HepG2 (cell line): ENCODE measurements at regions not wholly inside any gene's neighbourhood (a gene's known extent, or its start where the extent isn't known, plus 50 kb on each side); places are given as distances from the start of the nearest gene placed in this dataset.

Experiments
- KIAA2018 ChIP-seq: sonication (generic); formaldehyde crosslinking; IDR thresholded peaks from 2 replicates; pipeline ENCODE4 v1.5.0; 2020; ENCODE audit warnings: mild to moderate bottlenecking, missing genetic modification reagents, borderline replicate concordance
- MAFF ChIP-seq: IDR thresholded peaks from 2 replicates; pipeline ENCODE4 v1.6.1; 2011; ENCODE audit warnings: low read depth, low read length, improper control_type of control experiment
- SIN3A ChIP-seq: IDR thresholded peaks from 2 replicates; pipeline ENCODE4 v1.6.1; 2011; ENCODE audit warnings: low read depth, mild to moderate bottlenecking, control low read depth, low read length, borderline replicate concordance
- ZBTB38 ChIP-seq: sonication (generic); formaldehyde crosslinking; IDR thresholded peaks from 2 replicates; pipeline ENCODE4 v1.5.1; 2020; ENCODE audit warnings: mild to moderate bottlenecking, missing genetic modification reagents
- ZNF337 ChIP-seq: sonication (generic); formaldehyde crosslinking; IDR thresholded peaks from 2 replicates; pipeline ENCODE4 v1.5.1; 2020; ENCODE audit warnings: missing genetic modification reagents, low read depth, mild to moderate bottlenecking, borderline replicate concordance
- TF ChIP-seq, protein P1 (sequence below): sonication (generic); formaldehyde crosslinking; IDR thresholded peaks from 2 replicates; pipeline ENCODE4 v1.5.0; 2020; ENCODE audit warnings: missing genetic modification reagents

- TF ChIP-seq KIAA2018 (CRISPR knock-in tag) (no peak), SIN3A (no peak), ZBTB38 (CRISPR knock-in tag) (no peak), MAFF (no peak), ZNF337 (no peak)
- TF ChIP-seq, protein P1, sequence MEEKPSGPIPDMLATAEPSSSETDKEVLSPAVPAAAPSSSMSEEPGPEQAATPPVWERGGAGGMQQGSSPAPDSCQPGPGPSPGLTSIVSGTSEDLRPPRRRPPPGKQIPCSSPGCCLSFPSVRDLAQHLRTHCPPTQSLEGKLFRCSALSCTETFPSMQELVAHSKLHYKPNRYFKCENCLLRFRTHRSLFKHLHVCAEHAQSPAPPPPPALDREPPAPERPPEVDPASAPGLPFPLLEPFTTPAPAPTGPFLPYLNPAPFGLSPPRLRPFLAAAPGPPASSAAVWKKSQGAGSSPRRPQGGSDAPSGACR (CRISPR knock-in tag): no peak
Observed at GRCh38 chr3:117557464-117558090, 848.0 kb downstream of the TUSC7 start (continued).
